Stimulated activated naive B cell treated with anti-CD40 and anti-IgM and Interleukin-4, amounts not matched to agents 10 μg/mL and 1 μg/mL and 100 μg/mL, for 72 hours (primary cell): ENCODE measurements at regions not wholly inside any gene's neighbourhood (a gene's known extent, or its start where the extent isn't known, plus 50 kb on each side); places are given as distances from the start of the nearest gene placed in this dataset.
"Not testable (repeated sequence)": the region's sequence is repeated elsewhere in the genome, so short reads cannot be mapped to it uniquely, and the experiment has no call there.

Experiments used
- ATAC-seq, 2 donors: fragments of 150-1000 bp; cut with Tn5 transposase; replicated peaks; 2 replicates each; pipeline ENCODE4 v1.10.0; 2021; ENCODE audit warnings: moderate library complexity in 1 of 2
- DNase-seq: peaks from one replicate; pipeline ENCODE4 v3.0.0; 2021
- H3K27ac Mint-ChIP-seq: one replicate; pipeline ENCODE4 v1.8.0; 2022; ENCODE audit warnings: mild to moderate bottlenecking, mixed read lengths
- H3K27me3 Mint-ChIP-seq, 2 donors: one replicate each; pipeline ENCODE4 v1.8.0; 2022; ENCODE audit warnings: mixed read lengths in 2 of 2
- H3K36me3 Mint-ChIP-seq, 2 donors: one replicate each; pipeline ENCODE4 v1.8.0; 2022; ENCODE audit warnings: mixed read lengths in 2 of 2, mild to moderate bottlenecking in 1 of 2
- H3K4me1 Mint-ChIP-seq, 2 donors: one replicate each; pipeline ENCODE4 v1.8.0; 2022; ENCODE audit warnings: mixed read lengths in 2 of 2, mild to moderate bottlenecking in 1 of 2
- H3K4me3 Mint-ChIP-seq, 2 donors: one replicate each; pipeline ENCODE4 v1.8.0; 2022; ENCODE audit warnings: mild to moderate bottlenecking in 2 of 2, mixed read lengths in 2 of 2, moderate library complexity in 1 of 2
- H3K9me3 Mint-ChIP-seq, 2 donors: one replicate each; pipeline ENCODE4 v1.8.0; 2022; ENCODE audit warnings: mixed read lengths in 2 of 2, mild to moderate bottlenecking in 1 of 2

DNA sequence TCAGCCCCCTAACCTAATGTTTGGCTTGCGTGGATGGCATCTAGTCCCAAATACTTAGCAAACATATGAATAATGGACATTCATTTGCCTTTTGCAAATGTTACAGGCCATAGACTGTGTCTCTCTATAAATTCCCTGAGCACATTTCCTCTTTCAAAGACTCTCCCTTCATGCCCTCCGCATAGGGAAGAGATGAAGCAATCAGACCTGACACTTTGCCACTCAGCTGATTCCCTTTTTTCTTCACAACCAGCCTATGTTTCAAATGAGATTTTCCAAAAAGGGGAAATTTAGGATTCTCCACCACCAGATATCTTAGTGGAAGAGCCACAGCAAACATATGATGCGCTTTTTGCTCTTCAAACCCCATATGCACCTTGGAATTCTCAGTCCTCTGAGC, 453.7 kb downstream of the STK39 start:
- H3K36me3 Mint-ChIP-seq, result no peaks in the 10 kb centered on the region
- H3K27me3 Mint-ChIP-seq, result peaks cover 0 to 3% of the 10 kb centered on the region in 2 donors
- H3K27ac Mint-ChIP-seq, result no peak overlapping the region
- H3K4me3 Mint-ChIP-seq, result no peak overlapping the region
- DNase-seq, result no peak
- H3K4me1 Mint-ChIP-seq, result no peaks in the 10 kb centered on the region
- no peak for ATAC-seq
- H3K9me3 Mint-ChIP-seq, result peaks cover 0 to 4% of the 10 kb centered on the region in 2 donors

DNA sequence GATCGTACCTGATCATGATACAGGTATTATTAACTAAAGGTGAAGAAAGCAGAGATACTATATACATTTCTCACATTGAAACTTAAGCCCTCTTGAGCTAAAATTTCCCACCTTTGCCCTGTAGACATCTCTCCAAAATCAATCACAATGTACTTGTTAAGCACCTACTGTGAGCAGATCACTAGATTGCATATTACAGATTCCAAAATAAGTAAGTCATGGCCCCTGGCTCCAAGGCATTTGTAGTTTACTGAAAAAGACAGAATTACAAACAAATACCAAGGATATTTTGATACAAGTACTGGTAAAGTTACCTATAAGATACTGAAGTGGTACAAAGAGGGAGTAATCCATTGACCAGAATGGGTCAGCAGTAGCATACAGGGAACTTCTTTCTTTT, 455.3 kb downstream of the STK39 start:
- no peak for DNase-seq
- Mint-ChIP-seq H3K27ac (no peak overlapping the region), H3K4me3 (no peak overlapping the region), H3K36me3 (no peaks in the 10 kb centered on the region), H3K4me1 (no peaks in the 10 kb centered on the region), H3K27me3 (peaks cover 0 to 2% of the 10 kb centered on the region in 2 donors), H3K9me3 (peaks cover 0 to 3% of the 10 kb centered on the region in 2 donors)
- no peak for ATAC-seq

DNA sequence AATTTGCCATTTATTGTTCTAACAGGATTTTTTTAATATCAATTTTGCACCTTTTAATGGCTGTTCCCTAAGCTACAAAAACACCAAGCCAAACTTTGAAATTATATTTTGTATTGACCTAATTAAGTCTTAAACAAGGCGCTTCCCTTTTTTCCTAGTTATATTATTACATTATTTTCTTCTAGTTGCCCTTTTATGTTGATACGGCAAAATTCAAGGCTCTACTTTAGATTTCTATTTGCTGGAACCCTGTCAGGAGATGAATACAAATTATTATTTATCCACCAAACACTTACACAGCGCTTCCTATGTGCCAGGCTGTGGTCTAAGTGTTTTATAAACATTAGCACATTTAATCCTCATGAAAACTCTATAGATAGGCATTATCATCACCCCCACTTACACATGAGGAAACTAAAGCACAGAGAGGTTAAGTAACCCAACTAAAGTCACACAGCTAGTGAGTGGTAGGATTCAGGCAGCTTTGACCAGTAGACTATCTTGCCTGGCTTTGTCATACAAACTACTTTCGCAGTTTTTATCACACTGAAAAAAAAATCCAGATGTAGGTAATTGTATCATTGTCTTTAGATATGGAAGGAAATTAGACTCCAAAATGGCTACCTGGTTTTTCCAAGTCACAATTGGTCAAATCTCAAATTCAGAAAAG, 456.5 kb downstream of the STK39 start:
- ATAC-seq (no peak), DNase-seq (no peak)
- Mint-ChIP-seq H3K36me3 (no peaks in the 10 kb centered on the region), H3K27me3 (no peaks in the 10 kb centered on the region), H3K4me1 (no peaks in the 10 kb centered on the region), H3K27ac (no peak overlapping the region), H3K9me3 (no peaks in the 10 kb centered on the region), H3K4me3 (no peak overlapping the region)

DNA sequence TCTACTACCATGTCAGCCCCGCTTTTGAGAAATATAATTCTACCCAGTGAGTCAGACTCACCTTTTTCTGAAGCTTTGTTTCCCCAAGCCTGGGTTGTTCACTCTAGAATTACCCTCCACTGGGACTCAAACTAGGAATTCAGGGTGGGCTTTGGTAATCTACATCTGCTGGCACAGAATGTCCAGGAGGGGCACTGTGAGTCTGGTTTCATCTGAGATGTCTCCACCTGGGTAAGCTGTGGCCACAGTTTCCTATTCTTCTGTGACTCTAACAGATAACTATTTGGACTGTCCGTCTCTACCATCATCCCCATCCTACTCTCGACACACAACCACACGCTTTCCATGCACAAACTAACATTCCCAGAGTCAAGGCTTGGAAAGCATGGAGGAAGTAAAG, 457.2 kb downstream of the STK39 start:
- Mint-ChIP-seq H3K9me3 (no peaks in the 10 kb centered on the region), H3K36me3 (no peaks in the 10 kb centered on the region), H3K27me3 (no peaks in the 10 kb centered on the region), H3K27ac (no peak overlapping the region), H3K4me1 (no peaks in the 10 kb centered on the region), H3K4me3 (no peak overlapping the region)
- DNase-seq (no peak), ATAC-seq (no peak)

DNA sequence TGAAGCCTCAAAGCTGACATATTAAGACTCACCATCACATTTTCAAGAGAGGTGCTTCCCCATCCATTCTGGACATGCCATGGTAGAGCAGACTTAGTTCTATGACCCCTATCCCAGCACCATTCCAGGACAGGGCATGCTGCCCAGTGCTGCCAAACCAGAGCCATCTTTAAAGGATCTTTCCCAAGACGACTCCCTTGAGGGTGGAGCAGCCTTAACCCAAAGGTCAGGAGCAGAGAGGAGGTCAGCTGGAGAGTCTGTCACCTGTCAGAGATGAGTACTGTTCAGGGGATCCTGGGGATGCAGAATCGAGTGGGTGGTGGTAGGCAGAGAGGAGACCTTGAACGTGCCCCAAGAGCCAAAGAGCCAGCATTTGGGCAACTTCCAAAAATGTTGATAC, 459.8 kb downstream of the STK39 start:
- no peaks in the 10 kb centered on the region for H3K9me3 Mint-ChIP-seq
- H3K27ac Mint-ChIP-seq, result no peak overlapping the region
- DNase-seq (no peak), ATAC-seq (no peak)
- no peaks in the 10 kb centered on the region for H3K27me3 Mint-ChIP-seq
- H3K4me3 Mint-ChIP-seq, result no peak overlapping the region
- no peaks in the 10 kb centered on the region for H3K4me1 Mint-ChIP-seq
- no peaks in the 10 kb centered on the region for H3K36me3 Mint-ChIP-seq

DNA sequence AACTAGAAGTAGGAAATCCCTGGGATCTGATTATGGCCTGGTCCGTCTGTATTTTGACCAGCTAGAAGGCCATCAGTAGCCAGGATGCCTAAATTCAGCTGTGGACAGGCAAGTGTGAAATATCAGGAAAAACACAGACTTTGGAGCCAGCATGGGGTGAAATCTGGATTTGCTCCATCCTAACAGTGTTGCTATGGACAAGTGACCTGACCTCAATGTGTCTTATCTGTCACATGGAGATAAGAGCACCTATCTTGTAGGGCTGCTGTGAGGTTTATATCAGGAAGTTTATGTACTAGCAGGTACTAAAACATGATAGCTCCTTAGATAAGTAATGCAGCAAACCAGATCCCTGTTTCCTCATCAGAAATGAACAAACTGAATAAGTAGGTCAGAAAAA, 460.4 kb downstream of the STK39 start:
- ATAC-seq, result no peak
- no peaks in the 10 kb centered on the region for H3K4me1 Mint-ChIP-seq
- H3K4me3 Mint-ChIP-seq, result no peak overlapping the region
- DNase-seq, result no peak
- no peaks in the 10 kb centered on the region for H3K27me3 Mint-ChIP-seq
- H3K9me3 Mint-ChIP-seq, result no peaks in the 10 kb centered on the region
- no peaks in the 10 kb centered on the region for H3K36me3 Mint-ChIP-seq
- H3K27ac Mint-ChIP-seq, result no peak overlapping the region

DNA sequence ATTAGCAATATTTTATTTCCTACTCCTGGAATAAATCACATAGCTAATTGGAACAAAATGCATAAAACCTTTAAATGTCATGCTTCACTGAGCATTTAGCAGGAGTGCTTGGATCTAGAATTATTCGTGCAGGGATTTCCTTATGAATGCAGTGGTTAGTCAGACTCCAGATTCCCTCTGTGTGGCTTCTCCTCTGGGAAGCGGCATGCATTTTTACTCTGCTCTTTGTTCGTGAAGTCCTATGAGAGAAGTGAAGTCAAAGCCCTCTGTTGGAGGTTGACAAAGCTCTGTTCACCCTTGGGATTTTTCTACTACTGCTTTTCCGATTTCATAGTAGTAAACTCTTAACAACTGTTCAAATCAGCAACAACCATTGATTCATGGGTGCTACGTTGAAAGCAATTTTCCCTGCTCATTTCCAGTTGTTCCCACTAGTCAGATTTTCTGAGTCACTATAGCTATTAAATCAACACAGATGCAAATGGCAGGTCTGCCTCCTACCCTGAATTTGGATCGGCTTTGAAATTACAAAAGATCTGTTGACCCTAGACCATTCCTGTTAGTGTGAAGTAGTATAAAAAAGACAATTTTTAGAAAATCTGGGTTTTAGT, 461.7 kb downstream of the STK39 start:
- Mint-ChIP-seq H3K27ac (no peak overlapping the region), H3K27me3 (no peaks in the 10 kb centered on the region)

DNA sequence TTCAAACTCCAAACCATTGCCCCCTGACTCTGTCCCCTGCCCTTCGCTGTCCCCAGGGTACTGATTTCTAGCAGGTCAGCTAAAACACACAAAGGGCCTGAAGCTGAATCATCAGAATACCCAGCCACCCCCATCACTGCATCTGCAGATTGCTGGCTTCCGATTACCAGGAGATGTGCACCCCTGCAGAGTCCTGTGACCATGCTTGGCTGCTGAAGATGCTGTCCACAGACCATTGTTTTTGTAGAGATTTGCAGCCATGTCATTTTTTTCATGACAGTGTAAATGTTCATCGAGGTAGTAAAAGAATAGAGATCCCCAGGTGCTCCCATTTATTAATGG, 463.3 kb downstream of the STK39 start:
- no peak overlapping the region for H3K27ac Mint-ChIP-seq
- ATAC-seq (no peak), DNase-seq (no peak)
- no peaks in the 10 kb centered on the region for H3K9me3 Mint-ChIP-seq
- H3K36me3 Mint-ChIP-seq, result no peaks in the 10 kb centered on the region
- no peaks in the 10 kb centered on the region for H3K4me1 Mint-ChIP-seq
- no peaks in the 10 kb centered on the region for H3K27me3 Mint-ChIP-seq
- H3K4me3 Mint-ChIP-seq, result no peak overlapping the region

More for the DNA sequence above, 461.7 kb downstream of the STK39 start:
- Mint-ChIP-seq H3K36me3 (no peaks in the 10 kb centered on the region), H3K4me3 (no peak overlapping the region), H3K9me3 (no peaks in the 10 kb centered on the region), H3K4me1 (no peaks in the 10 kb centered on the region)
- DNase-seq (no peak), ATAC-seq (no peak)

DNA sequence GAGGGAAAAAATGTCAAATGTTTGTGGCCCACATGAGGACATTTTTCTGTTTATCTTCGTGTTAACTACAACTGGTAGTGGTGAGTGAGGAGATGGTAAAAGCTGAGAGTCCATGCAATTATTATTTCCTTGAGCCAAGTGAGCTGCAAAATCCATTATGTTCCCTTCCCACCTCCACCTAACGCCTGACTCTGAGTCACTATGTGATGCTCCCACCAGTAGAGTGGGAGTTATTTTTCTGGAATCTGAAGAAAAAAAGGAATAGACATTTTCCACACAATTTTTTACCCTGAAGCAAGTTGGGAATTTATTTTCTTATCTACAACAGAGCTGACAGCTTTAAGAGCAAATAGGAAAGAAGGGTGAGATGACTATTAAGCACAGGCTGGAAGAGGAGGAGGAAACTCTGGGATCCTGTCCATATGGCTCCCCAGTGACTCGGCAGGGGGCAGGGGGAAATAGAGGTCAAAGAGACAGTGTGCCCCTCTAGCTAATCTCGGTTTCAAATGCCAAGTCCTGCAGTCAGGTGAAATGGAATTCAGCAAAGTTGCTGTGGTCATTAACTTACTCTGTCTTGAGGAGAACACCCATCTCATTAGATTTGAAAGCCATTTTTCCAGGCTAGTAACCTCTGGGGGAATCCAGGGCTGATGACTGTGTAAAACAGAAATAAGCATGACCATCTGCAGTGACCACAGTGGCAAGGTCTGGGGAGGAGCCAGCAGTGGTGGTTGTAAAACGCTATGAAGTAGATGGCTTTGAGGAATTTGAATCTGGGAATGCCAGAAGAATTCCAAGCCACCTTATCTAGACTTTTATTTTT, 463.9 kb downstream of the STK39 start:
- H3K9me3 Mint-ChIP-seq, result no peaks in the 10 kb centered on the region
- no peak for ATAC-seq
- DNase-seq, result no peak
- H3K4me1 Mint-ChIP-seq, result no peaks in the 10 kb centered on the region
- no peaks in the 10 kb centered on the region for H3K27me3 Mint-ChIP-seq
- no peak overlapping the region for H3K4me3 Mint-ChIP-seq
- H3K27ac Mint-ChIP-seq, result no peak overlapping the region
- H3K36me3 Mint-ChIP-seq, result no peaks in the 10 kb centered on the region

DNA sequence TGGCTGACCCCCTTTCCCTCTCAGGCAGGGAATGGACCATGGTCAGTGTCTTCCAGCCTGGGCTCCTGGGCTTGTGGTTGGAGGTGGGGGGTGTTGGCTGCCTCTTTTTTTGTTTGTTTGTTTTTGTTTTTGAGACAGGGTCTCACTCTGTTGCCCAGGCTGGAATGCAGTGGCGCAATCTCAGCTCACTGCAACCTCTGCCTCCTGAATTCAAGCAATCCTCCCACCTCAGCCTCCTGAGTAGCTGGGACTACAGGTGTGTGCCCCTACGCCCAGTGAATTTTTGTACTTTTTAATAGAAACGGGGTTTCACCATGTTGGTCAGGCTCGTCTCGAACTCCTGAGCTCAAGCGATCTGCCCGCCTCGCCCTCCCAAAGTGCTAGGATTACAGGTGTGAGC, 465.8 kb downstream of the STK39 start:
- H3K27me3 Mint-ChIP-seq, result not testable (repeated sequence)

DNA sequence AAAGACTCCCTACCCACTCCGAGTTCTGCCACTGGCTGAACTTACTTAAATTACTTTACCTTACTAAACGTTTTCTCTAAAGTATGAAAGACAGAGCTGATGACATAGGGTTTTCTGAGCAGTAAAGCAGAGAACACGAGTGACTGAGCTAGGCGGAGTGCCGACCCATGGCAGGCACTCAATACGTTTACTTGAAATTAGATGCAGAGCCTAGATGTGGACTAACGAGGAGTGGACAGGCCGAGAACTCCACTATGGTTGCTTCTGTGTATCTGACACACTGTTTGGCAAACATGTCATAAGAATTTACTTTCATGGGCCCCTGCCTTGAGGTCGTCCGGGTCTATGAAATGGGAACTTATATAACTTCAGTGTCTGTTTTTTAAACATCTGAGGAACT, 471.0 kb downstream of the STK39 start:
- Mint-ChIP-seq H3K36me3 (no peaks in the 10 kb centered on the region), H3K4me1 (no peaks in the 10 kb centered on the region), H3K27me3 (no peaks in the 10 kb centered on the region), H3K9me3 (no peaks in the 10 kb centered on the region), H3K27ac (no peak overlapping the region), H3K4me3 (no peak overlapping the region)
- DNase-seq (no peak), ATAC-seq (no peak)

More for the DNA sequence above, 465.8 kb downstream of the STK39 start:
- not testable (repeated sequence) for DNase-seq, H3K36me3 Mint-ChIP-seq, H3K27ac Mint-ChIP-seq, H3K4me3 Mint-ChIP-seq, H3K4me1 Mint-ChIP-seq, ATAC-seq, H3K9me3 Mint-ChIP-seq

DNA sequence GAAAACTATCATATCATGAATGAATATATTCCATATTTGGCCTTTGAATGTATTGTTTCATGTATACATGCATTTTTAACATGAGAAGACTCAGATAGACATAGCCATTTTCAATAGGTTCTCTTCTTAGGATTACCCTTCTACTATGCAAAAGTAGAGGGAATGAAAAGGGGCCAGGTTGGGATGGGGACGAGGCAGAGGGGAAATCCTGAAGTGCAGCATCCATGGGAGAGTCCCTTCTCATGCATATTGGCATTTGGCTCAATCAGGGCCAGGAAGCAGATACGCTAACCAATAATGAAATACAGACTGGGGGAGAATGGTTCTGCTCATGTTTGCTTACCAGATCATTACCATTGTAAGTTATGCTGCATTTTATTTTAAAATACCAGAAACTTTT, 475.8 kb downstream of the STK39 start:
- Mint-ChIP-seq H3K9me3 (no peaks in the 10 kb centered on the region), H3K27ac (no peak overlapping the region), H3K36me3 (no peaks in the 10 kb centered on the region), H3K4me3 (no peak overlapping the region), H3K27me3 (no peaks in the 10 kb centered on the region), H3K4me1 (no peaks in the 10 kb centered on the region)
- ATAC-seq (no peak), DNase-seq (no peak)

DNA sequence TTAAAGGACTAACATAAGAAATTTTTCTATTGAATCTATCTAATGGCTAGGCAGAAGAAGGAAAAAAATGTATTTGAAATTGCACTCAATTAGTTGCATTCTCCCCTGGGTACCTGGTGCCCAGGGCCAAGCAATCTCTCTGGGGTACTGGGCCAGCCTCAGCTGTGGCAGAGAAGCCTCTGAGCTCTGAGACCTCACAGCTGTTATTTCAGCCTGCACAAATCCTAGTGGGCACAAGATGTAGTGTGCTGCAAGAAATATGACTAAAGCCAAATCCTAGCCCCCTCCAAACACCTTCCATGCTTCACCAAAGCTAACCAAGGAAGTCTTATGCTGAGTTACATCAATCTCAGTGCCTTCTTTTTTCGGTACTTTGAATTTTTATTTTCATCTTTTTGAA, 478.4 kb downstream of the STK39 start:
- H3K27me3 Mint-ChIP-seq, result no peaks in the 10 kb centered on the region
- DNase-seq (no peak), ATAC-seq (no peak)
- no peaks in the 10 kb centered on the region for H3K36me3 Mint-ChIP-seq
- no peaks in the 10 kb centered on the region for H3K9me3 Mint-ChIP-seq
- H3K27ac Mint-ChIP-seq, result no peak overlapping the region
- H3K4me1 Mint-ChIP-seq, result no peaks in the 10 kb centered on the region
- H3K4me3 Mint-ChIP-seq, result no peak overlapping the region

DNA sequence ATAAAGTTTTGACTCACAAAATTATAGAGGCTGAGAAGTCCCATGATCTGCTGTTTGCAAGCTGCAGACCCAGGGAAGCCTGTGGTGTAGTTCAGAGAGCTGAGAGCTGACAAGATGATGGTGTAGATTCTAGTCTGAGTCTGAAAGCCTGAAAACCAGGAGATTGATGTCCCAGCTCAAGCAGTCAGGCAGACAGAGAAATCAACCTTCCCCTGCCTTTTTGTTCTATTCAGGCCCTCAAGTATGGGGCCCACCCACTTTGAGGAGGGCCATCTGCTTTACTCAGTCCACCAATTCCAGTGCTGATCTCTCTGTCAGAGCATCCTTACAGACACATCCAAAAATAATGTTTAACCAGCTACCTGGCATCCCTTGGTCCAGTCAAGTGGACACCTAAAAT, 479.6 kb downstream of the STK39 start:
- Mint-ChIP-seq H3K4me3 (no peak overlapping the region), H3K27ac (no peak overlapping the region), H3K36me3 (no peaks in the 10 kb centered on the region), H3K27me3 (no peaks in the 10 kb centered on the region), H3K9me3 (no peaks in the 10 kb centered on the region), H3K4me1 (no peaks in the 10 kb centered on the region)
- DNase-seq (no peak), ATAC-seq (no peak)

DNA sequence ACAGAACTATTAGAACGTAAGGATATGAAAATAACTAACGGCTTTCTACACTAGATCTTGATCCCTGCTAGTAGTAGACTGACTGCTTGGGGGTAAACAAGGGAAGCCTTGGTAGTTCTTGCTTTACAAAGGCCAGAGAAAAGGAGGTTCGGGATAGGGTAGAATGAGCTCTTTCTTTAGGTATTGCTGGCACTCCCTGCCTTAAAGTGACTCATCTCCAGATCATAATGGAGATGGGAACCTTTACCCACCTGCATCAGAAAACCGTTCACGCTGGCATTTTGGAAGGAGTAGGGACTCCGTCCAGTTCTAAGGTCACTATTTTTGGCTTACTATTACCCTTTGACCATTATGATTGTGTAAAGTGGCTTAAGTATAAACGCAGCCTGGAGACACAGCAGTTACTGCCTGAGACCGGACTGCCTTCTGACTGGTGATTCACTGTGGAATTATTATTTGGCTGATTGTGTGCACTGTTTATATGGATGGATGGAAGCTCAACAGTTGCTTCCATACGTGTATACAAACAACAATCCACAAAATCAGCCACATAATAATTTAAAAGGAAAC, 482.5 kb downstream of the STK39 start:
- no peak for ATAC-seq
- no peaks in the 10 kb centered on the region for H3K27me3 Mint-ChIP-seq

More for the DNA sequence above, 482.5 kb downstream of the STK39 start:
- no peaks in the 10 kb centered on the region for H3K9me3 Mint-ChIP-seq
- H3K27ac Mint-ChIP-seq, result no peak overlapping the region
- DNase-seq, result no peak
- H3K36me3 Mint-ChIP-seq, result no peaks in the 10 kb centered on the region
- H3K4me1 Mint-ChIP-seq, result no peaks in the 10 kb centered on the region
- H3K4me3 Mint-ChIP-seq, result no peak overlapping the region
